TTC549 (cell line): ENCODE measurements at regions not wholly inside any gene's neighbourhood (a gene's known extent, or its start where the extent isn't known, plus 50 kb on each side); places are given as distances from the start of the nearest gene placed in this dataset.
"Not testable (repeated sequence)": the region's sequence is repeated elsewhere in the genome, so short reads cannot be mapped to it uniquely, and the experiment has no call there.

ENCODE experiments used
- FAIRE-seq: peaks from 2 replicates; lab custom pipeline; 2012; peaks lifted over from hg19 to GRCh38; lab: Jason Lieb, UNC

GRCh38 chr12:97005174-97005573, 98.1 kb downstream of the NEDD1 start:
- FAIRE-seq: no peak

DNA sequence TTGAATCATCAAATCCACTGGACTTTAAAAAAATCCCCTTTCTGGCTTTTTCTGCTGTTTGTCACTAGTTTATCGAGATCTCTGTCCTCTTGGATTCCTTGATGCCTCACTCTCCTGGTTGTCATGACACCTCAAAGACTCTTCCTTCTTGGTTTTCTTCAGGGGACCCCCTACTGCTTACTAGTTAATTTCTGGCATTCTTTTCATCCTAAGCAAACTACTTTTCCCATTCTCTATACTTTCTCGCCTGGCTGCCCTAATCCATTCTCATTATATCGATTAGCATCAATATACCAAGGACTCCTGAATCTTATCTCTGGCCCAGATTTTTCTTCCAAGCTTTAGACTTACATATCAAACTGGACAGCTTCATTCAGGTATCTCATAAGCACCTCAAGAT, 98.6 kb downstream of the NEDD1 start:
- FAIRE-seq: no peak

DNA sequence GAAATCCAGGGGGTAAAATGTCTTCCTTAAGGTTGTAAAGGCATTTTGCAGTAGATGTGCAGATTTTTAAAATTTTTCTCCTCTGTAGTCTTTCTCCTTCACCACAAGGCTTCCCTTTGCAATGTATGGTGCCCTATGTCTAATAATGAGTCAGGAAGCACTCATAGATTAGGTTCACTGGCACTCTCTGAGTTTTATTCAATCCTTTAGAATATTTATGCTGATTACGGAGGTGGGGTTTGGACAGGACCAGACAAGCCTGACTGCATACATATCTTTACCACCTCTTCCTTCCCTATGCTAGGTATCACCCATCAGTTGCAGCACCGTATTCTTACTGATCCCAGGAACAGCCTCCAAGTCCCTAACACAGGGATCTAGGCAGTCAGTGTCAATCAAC, 99.5 kb downstream of the NEDD1 start:
- FAIRE-seq: no peak

DNA sequence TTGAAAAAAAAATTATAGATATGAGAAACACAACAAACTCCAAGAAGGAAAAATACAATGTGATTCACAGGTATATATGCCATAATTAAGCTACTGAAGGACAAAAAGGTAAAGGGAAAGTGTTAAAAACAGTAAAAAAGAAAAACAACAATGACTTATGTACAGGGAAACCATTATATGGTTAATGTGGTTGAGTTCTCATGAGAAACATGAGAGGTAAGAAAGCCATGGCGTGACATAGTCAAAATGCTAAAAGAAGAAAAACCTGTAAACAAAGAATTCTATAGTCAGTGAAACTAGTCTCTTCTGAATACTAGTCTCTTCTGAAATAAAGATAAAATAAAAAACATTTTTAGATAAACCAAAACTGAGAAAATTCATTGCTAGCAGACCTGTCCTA, 109.1 kb downstream of the NEDD1 start:
- no peak for FAIRE-seq

DNA sequence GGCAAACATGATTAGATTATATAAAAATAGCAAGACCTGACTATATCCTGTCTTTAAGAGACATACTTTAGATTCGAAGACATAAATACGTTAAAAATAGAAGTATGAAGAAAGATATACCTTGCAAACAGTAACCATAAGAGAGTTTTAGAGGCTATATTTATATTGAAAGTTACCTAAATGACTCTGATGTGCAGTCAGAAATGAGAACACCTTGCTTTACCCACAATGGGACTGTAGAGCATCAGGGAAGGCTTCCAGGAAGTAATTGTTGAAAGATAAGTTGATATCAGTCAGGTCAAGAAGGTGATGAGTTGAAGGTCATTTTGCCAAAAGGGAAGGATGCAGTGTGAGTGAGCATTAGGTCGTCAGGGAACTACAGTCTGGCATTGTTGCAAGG, 110.2 kb downstream of the NEDD1 start:
- FAIRE-seq: no peak

DNA sequence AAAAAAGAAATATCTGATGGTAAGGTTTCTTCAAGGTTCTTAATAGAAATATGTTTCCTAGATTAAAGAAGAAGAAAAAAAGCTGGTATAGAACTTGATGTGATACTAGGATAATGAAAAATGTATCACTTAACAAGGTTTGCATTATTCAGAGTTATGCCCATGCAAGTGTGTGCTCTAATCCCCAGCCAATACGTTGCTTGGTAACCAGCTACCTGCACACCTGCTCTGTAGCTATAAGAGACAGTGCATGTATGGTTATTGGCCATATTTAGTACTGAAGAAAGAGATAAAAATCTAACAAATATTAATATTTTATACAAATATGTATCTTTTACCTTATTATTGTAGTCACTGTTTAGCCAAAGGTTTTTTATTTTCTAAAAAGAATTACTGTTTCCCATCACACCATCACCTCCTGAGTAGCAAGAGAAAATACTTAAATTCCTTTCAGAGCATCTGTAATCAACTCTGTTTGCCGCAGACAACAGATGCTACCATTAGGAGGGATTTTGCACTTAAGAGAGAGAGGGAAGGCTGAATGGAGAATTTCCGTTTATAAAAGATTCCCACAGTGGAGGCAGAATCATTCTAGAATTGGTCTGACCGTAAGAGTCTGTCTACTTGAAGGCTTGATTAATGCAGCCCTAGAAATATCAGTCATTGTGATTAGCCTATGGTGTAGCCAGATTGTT, 115.6 kb downstream of the NEDD1 start:
- no peak for FAIRE-seq

GRCh38 chr12:97024393-97024792, 117.3 kb downstream of the NEDD1 start:
- FAIRE-seq: no peak

- no peak for FAIRE-seq
These were observed 119.8 kb downstream of the NEDD1 start for GRCh38 chr12:97026901-97027300.

GRCh38 chr12:97027482-97027881, 120.4 kb downstream of the NEDD1 start:
- no peak for FAIRE-seq

GRCh38 chr12:97038131-97038530, 131.1 kb downstream of the NEDD1 start:
- FAIRE-seq: no peak

DNA sequence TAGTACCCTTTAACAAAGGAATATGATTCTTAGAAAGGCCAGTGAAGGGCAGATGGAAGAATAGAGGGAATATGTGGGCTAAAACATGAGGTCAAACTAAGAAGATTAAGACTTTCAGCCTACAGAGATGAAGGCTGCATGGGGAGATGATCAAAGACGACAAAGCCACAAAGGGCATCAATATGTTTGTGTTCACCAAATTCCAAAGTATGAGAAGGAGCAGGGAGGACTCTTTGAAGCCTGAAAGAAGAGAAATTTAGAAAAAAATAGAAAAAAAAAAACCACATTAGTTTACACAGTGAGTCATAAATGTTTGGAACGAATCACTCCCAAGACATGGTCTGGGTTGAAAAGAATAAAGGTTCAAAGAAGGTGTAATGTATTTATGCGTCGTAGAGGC, 131.8 kb downstream of the NEDD1 start:
- FAIRE-seq: no peak

- FAIRE-seq: no peak
These were observed 139.8 kb downstream of the NEDD1 start for GRCh38 chr12:97046901-97047300.

DNA sequence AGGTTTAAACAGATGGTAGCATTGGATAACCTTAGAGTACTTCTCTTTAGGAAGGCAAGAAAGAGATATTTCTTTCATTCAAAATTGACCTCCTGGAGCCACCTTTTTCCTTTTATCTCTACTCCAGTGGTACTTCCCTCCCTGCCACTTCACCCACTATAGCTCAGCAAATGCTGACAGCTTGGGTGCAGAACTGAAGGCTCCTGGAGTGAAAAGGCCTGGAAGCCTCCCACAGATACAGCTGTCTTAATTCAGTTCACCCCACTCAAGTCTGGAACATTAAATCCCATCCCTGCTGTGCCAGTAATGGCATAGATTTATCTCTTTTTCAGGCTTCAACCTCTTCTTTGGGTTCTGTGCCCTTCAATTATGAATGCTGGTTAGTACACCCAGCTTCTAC, 140.3 kb downstream of the NEDD1 start:
- FAIRE-seq: no peak

GRCh38 chr12:97048421-97049035, 141.5 kb downstream of the NEDD1 start:
- FAIRE-seq: no peak

- no peak for FAIRE-seq
These were observed 143.5 kb downstream of the NEDD1 start for GRCh38 chr12:97050509-97050908.

DNA sequence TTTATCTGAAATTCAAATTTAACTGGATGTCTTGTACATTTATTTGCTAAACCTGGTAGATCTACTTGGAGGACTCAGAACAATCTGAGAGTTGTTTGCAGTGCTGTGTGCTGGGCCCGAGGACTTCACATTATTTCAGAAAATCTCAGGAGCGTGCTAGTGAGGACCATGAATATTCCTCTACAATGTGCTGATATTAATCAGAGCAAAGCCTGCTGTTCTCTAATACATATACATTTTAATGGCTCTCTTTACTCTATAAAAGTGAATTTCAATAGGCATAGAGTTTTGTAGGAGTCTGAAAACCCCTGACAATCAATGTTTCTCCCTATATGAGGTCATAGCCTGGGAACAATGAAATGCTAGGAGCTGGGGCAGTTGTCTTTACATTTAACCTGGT, 144.3 kb downstream of the NEDD1 start:
- no peak for FAIRE-seq

DNA sequence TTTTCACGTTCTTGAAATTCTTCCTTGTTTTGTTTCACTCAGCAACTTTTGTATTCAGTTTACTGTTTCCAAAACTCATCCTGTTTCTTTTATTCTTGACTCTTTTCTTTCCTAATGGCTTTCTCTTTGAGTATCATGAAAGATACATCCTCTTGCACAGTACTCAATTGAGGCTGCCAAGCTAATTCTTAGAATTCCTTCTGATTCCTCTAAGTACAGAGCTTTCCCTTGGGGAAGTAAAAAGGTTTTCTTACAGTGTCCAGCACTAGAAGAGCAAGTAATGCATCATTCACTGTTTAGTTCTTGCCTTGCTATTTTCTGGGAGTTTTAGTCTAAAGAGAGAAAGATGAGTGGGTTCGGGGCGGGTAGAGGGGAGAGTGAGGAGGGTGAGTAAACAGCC, 154.1 kb downstream of the NEDD1 start:
- FAIRE-seq: no peak

GRCh38 chr12:97063292-97063935, 156.4 kb downstream of the NEDD1 start:
- no peak for FAIRE-seq

- FAIRE-seq: no peak
These were observed 168.3 kb downstream of the NEDD1 start for GRCh38 chr12:97075161-97075933.

GRCh38 chr12:97075934-97076630, 169.0 kb downstream of the NEDD1 start:
- FAIRE-seq: no peak

GRCh38 chr12:97076912-97077311, 169.9 kb downstream of the NEDD1 start:
- not testable (repeated sequence) for FAIRE-seq

DNA sequence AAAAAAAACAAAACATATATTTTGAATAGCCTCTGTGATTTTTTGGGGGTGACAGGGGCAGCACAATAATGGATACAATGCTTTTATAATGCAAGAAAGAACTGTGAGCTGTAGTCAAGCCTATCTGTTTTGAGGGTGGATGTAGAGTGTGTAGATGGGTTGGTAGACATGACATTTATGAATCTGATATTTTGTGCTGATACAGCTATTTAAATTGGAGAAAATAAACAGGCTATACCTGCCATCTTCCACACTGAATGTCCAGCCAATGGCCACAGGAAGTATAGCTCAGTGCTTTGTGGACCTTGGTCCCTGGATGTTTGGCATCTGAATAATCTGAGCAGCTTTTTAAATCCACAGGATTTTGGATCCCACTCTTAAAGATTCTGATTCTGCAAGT, 175.0 kb downstream of the NEDD1 start:
- no peak for FAIRE-seq
